NOMO-1 treated with dmso at 0.1 percent for 144 hours (cell line): ENCODE measurements at regions not wholly inside any gene's neighbourhood (a gene's known extent, or its start where the extent isn't known, plus 50 kb on each side); places are given as distances from the start of the nearest gene placed in this dataset.
"Not testable (repeated sequence)": the region's sequence is repeated elsewhere in the genome, so short reads cannot be mapped to it uniquely, and the experiment has no call there.

Source experiments
- DNase-seq: peaks from one replicate; lab custom pipeline; 2025; ENCODE audit not compliant: unreplicated experiment; lab: John Stamatoyannopoulos, UW

GRCh38 chr5:34096033-34096432, 53.0 kb upstream of the C1QTNF3 start:
- not testable (repeated sequence) for DNase-seq

- DNase-seq: not testable (repeated sequence)
These were observed 56.9 kb upstream of the C1QTNF3 start for GRCh38 chr5:34099891-34100290.

GRCh38 chr5:34101567-34101966, 58.6 kb upstream of the C1QTNF3 start:
- not testable (repeated sequence) for DNase-seq

- DNase-seq: not testable (repeated sequence)
These were observed 65.9 kb upstream of the C1QTNF3 start for GRCh38 chr5:34108897-34109296.

- DNase-seq: not testable (repeated sequence)
These were observed 81.3 kb upstream of the C1QTNF3 start for GRCh38 chr5:34124280-34124679.

- not testable (repeated sequence) for DNase-seq
These were observed 82.3 kb upstream of the C1QTNF3 start for GRCh38 chr5:34125354-34125753.

- not testable (repeated sequence) for DNase-seq
These were observed 83.7 kb upstream of the C1QTNF3 start for GRCh38 chr5:34126741-34127140.

GRCh38 chr5:34127818-34128217, 84.8 kb upstream of the C1QTNF3 start:
- DNase-seq: not testable (repeated sequence)

GRCh38 chr5:34128890-34129289, 85.9 kb upstream of the C1QTNF3 start:
- DNase-seq: not testable (repeated sequence)

- DNase-seq: not testable (repeated sequence)
These were observed 112.0 kb upstream of the C1QTNF3 start for GRCh38 chr5:34154988-34155387.

- DNase-seq: not testable (repeated sequence)
These were observed 113.8 kb upstream of the C1QTNF3 start for GRCh38 chr5:34156703-34157414.

GRCh38 chr5:34160904-34161303, 117.9 kb upstream of the C1QTNF3 start:
- DNase-seq: not testable (repeated sequence)

- DNase-seq: not testable (repeated sequence)
These were observed 128.4 kb upstream of the C1QTNF3 start for GRCh38 chr5:34171398-34171797.

- not testable (repeated sequence) for DNase-seq
These were observed 136.6 kb upstream of the C1QTNF3 start for GRCh38 chr5:34179453-34180190.

- not testable (repeated sequence) for DNase-seq
These were observed 137.2 kb upstream of the C1QTNF3 start for GRCh38 chr5:34180225-34180624.

- not testable (repeated sequence) for DNase-seq
These were observed 138.1 kb upstream of the C1QTNF3 start for GRCh38 chr5:34180940-34181614.

- DNase-seq: not testable (repeated sequence)
These were observed 142.0 kb upstream of the C1QTNF3 start for GRCh38 chr5:34185005-34185404.

- DNase-seq: not testable (repeated sequence)
These were observed 142.6 kb upstream of the C1QTNF3 start for GRCh38 chr5:34185572-34185971.

GRCh38 chr5:34186108-34186507, 143.1 kb upstream of the C1QTNF3 start:
- not testable (repeated sequence) for DNase-seq

- DNase-seq: not testable (repeated sequence)
These were observed 143.9 kb upstream of the C1QTNF3 start for GRCh38 chr5:34186865-34187264.

- not testable (repeated sequence) for DNase-seq
These were observed 144.4 kb upstream of the C1QTNF3 start for GRCh38 chr5:34187441-34187840.
